Right renal cortex interstitium (tissue), 3 donors: ENCODE measurements at regions not wholly inside any gene's neighbourhood (a gene's known extent, or its start where the extent isn't known, plus 50 kb on each side); places are given as distances from the start of the nearest gene placed in this dataset.
A peak's percentile ranks its signal among the peaks of the same experiment; 100 is the strongest.

Experiments used
- DNase-seq, 3 donors: peaks; one replicate each; pipeline ENCODE4 v3.0.0-alpha.2; 2013; ENCODE audit warnings: low read depth in 3 of 3, low spot score in 2 of 3

DNA sequence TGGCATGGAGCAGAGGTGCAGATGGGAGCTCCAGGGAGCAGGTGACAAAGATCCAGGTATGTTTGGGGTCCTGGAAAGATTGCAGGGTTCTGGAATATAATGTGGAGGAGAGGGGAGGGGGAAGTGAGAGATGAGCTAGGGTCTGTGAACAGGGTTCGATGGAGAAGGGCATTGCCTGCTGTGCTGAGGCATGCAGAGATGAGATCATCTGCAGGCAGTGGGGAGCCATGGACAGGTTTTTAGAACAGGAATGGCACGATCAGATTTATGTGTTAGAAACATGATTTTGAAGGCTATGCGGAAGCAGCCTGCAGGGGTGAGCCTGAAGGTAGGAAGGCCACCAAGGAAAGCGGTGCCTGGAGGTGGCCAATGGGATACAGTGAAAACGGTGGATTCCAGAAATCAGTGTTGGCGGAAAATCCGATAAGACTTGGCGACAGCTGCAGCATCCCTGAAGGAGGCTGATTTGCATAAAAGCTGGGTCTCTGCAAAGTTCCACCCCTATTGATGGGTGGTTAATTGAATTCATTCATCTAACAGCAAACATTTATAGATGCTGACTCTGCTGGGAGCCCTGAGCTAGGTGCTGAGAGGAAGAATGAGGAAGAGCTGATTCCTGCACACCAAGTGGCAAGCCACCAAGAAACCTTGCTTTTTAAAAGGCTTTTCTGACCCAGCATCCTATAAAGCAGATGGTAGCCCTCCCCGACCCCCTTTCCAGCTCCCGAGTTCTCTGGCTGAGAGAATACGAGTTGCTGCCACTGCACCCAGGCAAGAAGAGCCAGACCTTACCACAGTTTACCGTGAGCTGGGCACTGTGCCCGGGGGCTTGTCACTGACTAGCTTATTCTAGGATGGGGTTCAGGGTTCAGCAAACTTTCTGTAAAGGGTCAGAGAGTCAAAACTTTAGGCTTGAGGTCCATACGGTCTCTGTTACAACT lies 139.2 kb upstream of the SMIM23 start:
- DNase-seq, result no peak

- no peak for DNase-seq
These were observed 138.3 kb upstream of the SMIM23 start for GRCh38 chr5:171647043-171647903.

GRCh38 chr5:171647904-171648260 lies 137.7 kb upstream of the SMIM23 start:
- DNase-seq, result no peak

DNA sequence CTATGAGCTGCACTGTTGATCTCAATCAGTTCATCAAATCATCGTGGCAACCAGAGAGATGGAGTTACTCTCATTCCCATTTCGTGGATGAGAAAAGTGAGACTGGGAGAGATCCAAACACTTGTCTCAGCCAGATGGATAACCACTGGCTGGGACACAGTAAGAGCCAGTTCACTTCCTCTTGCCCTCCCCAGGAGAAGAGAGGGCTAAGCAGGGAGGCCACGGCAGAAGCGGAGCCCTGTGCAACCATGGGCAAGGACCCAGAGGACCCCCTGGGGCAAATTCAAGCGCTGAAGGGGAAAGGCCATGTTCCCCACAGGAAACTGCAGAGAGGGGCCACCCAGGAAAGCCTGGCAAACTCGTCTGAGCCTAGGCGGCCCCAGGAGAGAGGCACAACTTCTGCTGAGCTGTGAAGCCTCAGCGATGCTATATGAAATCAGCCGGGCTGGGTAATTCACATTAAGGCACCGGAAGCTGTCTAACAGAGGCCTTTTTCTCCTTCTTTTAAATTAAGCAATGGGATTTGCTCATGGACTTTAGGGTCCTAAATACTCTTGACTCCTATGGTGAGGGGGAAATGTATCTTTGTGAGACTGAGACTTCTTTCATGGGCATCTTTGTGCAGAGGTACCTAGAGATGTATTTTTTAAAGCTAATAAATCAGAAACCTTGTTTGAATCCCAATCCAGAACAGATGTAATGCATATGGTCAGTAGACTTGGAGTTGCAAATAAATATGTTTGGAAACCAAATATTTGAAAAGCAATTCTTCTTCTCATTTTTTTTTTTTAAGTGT lies 137.1 kb upstream of the SMIM23 start:
- no peak for DNase-seq

DNA sequence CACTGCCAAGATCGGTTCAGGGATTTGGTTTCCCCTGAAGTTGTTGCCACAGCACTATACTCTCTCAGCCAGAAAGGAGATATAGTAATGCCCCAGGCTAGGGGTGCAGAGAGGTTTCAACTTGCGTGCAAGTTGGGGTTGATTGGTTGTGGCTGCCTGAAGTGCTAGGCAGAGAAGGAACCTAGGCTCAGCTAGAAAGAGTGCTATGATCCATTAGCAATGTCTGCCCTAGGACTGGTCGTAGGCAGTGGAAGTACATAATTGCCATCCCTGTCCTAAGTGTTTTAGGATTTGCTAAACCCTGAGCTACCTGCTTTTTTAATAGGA lies 136.6 kb upstream of the SMIM23 start:
- DNase-seq, result no peak

GRCh38 chr5:171650597-171650996 lies 135.0 kb upstream of the SMIM23 start:
- no peak for DNase-seq

DNA sequence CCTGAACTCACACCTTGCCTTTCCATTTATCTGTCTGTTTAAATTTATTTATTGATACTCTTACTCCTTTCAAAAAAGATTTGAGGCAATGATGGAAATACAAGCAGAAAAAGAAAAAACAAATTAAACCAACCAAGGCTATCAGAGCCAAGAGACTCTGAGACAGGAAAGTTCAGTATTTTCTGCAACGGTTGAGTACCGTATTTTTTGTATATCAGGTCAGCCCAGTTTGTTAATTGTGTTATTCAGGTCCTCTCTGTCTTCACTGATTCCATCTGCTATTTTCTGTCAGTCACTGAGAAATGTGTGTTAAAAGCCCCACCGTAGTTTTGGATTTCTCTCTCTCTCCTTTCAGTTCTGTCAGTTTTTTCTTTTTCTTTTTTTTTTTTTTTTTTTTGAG lies 134.5 kb upstream of the SMIM23 start:
- no peak for DNase-seq

DNA sequence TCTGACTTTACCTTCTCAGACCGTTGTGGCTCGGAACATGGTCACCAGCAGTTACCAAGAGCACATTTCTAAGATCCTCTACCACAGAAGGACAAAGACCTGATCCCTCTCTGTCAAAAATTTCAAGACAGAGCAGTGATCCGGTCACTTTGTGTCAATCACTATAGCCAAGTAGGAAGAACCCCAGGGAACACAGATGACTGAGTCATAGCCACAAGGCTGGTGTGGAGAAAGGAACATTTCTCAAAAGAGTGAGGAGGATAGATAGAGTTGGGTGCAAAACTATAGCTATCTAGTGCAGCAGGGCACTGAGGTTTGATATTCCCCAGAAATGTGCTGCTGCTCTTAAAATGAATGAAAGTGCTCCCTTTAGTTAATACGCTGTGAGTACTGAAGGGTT lies 130.7 kb upstream of the SMIM23 start:
- no peak for DNase-seq

DNA sequence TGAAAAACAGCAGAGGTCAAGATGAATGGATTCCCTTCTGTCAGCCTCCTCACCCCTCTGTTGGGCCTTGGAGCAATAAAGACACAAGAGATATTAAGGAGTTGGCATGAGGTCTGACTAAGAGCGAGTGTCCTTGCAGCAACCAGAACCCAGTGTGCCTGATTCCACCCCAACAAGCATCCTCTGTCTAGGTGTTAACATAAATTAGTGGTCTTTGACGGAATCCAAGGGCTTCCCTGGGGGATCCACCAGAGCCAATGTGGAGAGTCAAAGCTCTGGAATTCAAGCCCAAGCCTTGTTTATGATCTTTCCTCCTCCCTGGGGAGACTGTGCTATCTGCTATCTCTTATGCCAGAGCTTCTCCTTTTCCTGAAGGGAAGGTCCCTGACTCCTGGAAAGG lies 128.1 kb upstream of the SMIM23 start:
- no peak for DNase-seq

DNA sequence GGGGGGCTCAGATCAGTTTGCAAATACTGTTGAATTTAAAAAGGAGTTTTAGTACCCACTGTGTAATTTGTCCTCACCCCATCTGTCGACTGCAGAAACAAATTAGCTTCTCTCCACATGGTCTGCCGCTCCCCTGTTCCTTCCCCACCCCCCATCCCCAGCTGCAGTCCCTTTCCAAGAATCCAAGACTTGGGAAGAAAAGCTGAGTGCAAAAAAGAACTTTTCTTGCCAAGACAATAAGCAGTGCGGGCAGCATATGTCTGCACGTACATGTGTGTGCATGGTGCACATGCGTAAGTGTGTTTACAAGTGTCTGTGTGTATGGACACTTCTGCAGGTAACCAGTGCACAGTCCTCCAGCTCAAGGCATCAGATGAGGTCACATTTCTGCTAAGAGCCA lies 125.7 kb upstream of the SMIM23 start:
- no peak for DNase-seq

DNA sequence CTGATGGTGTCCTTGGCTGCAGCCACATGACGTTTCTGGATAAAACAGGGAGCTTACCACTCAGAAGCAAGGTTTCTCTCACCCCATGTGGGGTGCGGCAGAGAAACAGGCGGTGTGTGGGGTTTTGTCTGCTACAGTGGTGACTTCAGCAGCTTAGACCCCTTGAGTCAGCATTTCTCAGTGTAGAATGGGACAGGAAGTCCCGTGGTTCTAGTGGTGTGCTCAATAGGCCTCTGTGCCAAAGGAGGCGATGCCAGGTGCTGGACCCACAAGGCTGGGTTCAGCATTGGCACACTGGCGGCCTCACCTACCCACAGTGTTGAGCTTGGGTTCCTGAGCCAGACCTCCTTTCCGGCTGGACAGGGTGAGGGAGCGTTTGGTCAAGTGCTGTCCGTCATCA lies 125.2 kb upstream of the SMIM23 start:
- no peak for DNase-seq

- DNase-seq, result no peak
These were observed 124.5 kb upstream of the SMIM23 start for GRCh38 chr5:171661143-171661542.

DNA sequence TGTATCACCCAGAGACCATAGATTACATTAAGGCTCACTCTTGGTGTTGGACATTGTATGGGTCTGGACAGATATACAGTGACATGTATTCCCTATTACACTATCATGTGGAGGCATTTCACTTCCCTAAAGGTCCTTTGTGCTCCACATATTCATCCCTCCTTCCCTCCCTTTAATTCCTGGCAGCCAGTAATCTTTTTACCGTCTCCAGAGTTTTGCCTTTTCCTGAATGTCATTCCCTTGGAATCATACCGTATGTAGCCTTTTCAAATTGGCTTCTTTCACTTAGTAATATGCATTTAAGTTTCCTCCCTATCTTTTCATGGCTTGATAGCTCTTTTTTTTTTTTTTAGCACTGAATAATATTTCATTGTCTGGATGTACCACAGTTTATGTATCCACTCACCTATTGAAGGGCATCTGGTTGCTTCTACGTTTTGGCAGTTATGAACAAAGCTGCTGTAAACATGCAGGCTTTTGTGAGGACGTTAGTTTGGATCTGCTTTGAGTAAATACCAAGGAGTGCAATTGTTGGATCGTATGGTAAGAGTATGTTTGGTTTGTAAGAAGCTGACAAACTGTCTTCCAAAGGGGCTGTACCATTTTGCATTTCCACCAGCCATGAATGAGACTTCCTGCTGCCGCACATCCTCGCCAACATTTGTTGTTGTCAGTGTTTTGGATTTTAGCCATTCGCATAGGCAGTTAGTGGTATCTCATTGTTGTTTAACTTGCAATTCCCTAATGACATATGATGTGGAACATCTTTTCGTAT lies 122.1 kb upstream of the SMIM23 start:
- DNase-seq, result no peak

- no peak for DNase-seq
These were observed 121.1 kb upstream of the SMIM23 start for GRCh38 chr5:171664489-171664888.

GRCh38 chr5:171666815-171667214 lies 118.8 kb upstream of the SMIM23 start:
- no peak for DNase-seq

DNA sequence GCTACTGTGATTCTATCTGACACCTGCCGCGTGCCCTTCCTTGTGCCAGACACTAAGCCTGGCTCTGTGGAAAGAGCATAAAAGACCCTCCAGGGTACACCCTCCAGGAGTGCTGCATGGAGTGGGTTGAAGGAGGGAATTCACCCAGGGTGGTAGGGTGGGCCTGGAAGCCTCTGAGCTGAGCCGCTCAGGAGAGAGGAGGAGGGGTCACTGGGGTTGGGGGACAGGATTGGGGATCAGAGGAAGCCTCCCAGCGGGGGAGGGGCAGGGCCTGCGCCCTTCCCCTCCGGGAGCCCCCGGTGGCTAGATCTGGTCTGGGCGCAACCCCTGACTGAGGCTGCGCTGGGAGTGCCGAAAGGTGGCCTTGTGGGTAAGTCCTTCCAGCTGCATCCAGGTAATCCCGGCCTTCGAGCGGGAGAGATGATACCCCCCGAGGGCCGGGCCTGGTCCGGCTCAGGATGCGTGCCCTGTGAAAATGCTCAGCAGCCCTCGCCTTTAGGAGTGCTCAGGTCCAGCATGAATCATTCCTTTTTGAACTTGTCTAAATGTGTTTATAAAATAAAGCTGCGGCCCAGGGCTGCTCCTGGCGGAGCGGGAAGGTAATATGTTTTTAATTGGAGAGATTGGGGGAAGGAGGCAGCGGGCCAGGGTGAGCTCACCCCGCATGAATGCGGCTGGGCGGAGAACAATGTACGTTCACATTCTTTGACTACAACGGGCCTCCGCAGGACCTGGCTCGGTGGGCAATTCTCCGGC lies 118.1 kb upstream of the SMIM23 start:
- peak; percentile 16 to 39 (median 19) for DNase-seq

DNA sequence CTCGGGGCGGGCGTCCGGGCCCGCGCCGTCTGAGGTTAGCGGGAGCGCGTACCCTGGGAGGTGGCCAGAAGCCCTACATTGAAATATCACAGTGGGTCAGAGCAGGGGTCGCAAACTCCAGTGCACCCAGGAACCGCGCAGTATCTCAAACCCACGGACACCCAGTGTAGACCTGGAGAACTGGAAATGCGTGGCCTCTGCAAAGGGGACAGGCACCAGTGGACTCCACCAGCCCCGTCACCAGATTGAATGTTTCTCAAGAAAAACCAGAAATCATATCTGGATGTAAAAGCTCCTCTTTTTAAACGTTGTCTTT lies 117.6 kb upstream of the SMIM23 start:
- no peak for DNase-seq

- DNase-seq, result no peak
These were observed 116.0 kb upstream of the SMIM23 start for GRCh38 chr5:171669571-171669970.

GRCh38 chr5:171672556-171672955 lies 113.1 kb upstream of the SMIM23 start:
- DNase-seq, result no peak

DNA sequence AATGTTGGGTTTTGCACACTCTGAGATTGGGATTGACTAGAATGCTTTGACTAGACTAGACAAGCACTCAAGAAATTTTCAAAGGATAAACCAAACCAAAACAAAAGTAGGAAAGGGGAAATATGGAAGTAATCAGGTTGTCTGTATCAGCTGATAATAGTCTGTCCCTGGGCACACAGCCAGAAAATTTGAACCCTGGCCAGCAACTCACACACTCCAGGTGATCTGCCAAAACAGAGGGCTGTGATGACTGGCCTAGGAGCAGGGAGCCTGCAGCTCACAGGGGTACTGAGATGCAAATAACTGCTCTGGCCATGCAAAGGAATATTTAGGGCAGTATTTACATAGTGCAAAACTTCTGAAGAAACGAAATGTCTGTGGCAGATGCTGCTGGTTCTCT lies 112.3 kb upstream of the SMIM23 start:
- no peak for DNase-seq
